Heart right ventricle (tissue), 16 donors: ENCODE measurements at regions not wholly inside any gene's neighbourhood (a gene's known extent, or its start where the extent isn't known, plus 50 kb on each side); places are given as distances from the start of the nearest gene placed in this dataset.

Experiments
- ATAC-seq, 8 donors: fragments of 200-7000 bp; cut with Tn5 transposase; one replicate each; pipeline ENCODE4 v1.9.1; 2020; ENCODE audit warnings: mild to moderate bottlenecking in 8 of 8, moderate library complexity in 8 of 8, moderate number of reproducible peaks in 1 of 8
- DNase-seq, 2 donors: peaks; one replicate each; pipeline ENCODE4 v3.0.0-alpha.2; 2020
- H3K27ac ChIP-seq, 10 donors: fragments of 200-600 bp; sonication (generic) in 2 of 10; one replicate each; pipeline versions ENCODE4 v1.5.0 to v1.8.0; 2020 to 2022; ENCODE audit warnings: mild to moderate bottlenecking in 3 of 10
- H3K27me3 ChIP-seq, 7 donors: fragments of 200-600 bp; one replicate each; pipeline ENCODE4 v1.8.0; 2021 to 2022; ENCODE audit warnings: mild to moderate bottlenecking in 2 of 7
- H3K36me3 ChIP-seq, 9 donors: fragments of 200-600 bp; sonication (generic) in 1 of 9; one replicate each; pipeline versions ENCODE4 v1.5.0 to v1.8.0; 2020 to 2022; ENCODE audit warnings: mild to moderate bottlenecking in 2 of 9
- H3K4me1 ChIP-seq, 9 donors: fragments of 200-600 bp; sonication (generic) in 1 of 9; one replicate each; pipeline versions ENCODE4 v1.5.0 to v1.8.0; 2020 to 2022; ENCODE audit warnings: mild to moderate bottlenecking in 4 of 9
- H3K4me3 ChIP-seq, 10 donors: fragments of 200-600 bp; sonication (generic) in 2 of 10; one replicate each; pipeline versions ENCODE4 v1.5.0 to v1.8.0; 2020 to 2022; ENCODE audit warnings: mild to moderate bottlenecking in 7 of 10, moderate library complexity in 2 of 10
- H3K9me3 ChIP-seq, 11 donors: fragments of 200-600 bp in 10 of 11; sonication (generic) in 2 of 11; one replicate each; pipeline versions ENCODE4 v1.5.0 to v1.8.0; 2013 to 2022; ENCODE audit warnings: mild to moderate bottlenecking in 2 of 11, control low read depth in 1 of 11, moderate library complexity in 1 of 11
- WGBS, 2 donors: extraction: QIAGEN DNeasy Blood & Tissue Kit; methylation state at CpG; one replicate each; pipeline ENCODE4 v1.1.7; 2013; ENCODE audit warnings: inconsistent platforms in 1 of 2; 5-methylcytosine and 5-hydroxymethylcytosine counted together
- intact Hi-C, 10 donors: fragments of 100-400 bp; cut with DNase I; formaldehyde crosslinking; loops; one replicate each; pipeline versions ENCODE4 v1.11.1 to v1.14.2; 2022
- TF ChIP-seq, protein P1 (sequence below), 9 donors: fragments of 200-600 bp; sonication (generic) in 2 of 9; IDR thresholded peaks; one replicate each; pipeline versions ENCODE4 v1.5.0 to v1.8.0; 2021 to 2022; ENCODE audit warnings: antibody characterized with exemption in 9 of 9, mild to moderate bottlenecking in 5 of 9, moderate library complexity in 1 of 9
- donor health status: Arrhythmogenic right ventricular cardiomyopathy.
- donor health status: ischemic (EF 13 %, LVEDD 7.1; RV severe dilation, severe dysfunction).
- donor health status: healthy with polysubstance abuse.
- donor health status: DM: no; HTN: yes; CAD: no.
- donor health status: DM: no; HTN: no; CAD: no.
- donor health status: ischemic (EF 25% LVEDD 6.9; RV normal size, moderate dysfunction).
- donor health status: ischemic (EF 25% LVEDD 5.7; RV mildly dilated, moderate dysfunction).
- donor health status: healthy.
- donor health status: DM: yes; HTN: yes; CAD: no.
- donor health status: Ischemic cardiomyopathy.
- donor health status: ischemic (EF 35%, LVEDD 5.7; RV mildly dilated, moderate dysfunction).
- donor health status: nonischemic (EF 11% LVEDD 7.7; RV severe dilation, severe dysfunction).
- donor health status: DM: yes; HTN: yes; CAD: no.
- donor health status: PGD.
- donor health status: ischemic (EF 29% LVEDD 5.4; RV normal size, mild dysfunction).
- donor health status: nonischemic (EF 23%, LVEDD 6.1; RV moderate dilation, normal function).

- ATAC-seq = no peak
- DNase-seq = no peak
- intact Hi-C loops = no loop called here
- no peak overlapping the region for H3K27ac ChIP-seq
- peaks cover 0 to under 1% (median 0%) of the 10 kb centered on the region in 11 donors for H3K9me3 ChIP-seq
- H3K36me3 ChIP-seq = no peaks in the 10 kb centered on the region
- TF ChIP-seq, protein P1, sequence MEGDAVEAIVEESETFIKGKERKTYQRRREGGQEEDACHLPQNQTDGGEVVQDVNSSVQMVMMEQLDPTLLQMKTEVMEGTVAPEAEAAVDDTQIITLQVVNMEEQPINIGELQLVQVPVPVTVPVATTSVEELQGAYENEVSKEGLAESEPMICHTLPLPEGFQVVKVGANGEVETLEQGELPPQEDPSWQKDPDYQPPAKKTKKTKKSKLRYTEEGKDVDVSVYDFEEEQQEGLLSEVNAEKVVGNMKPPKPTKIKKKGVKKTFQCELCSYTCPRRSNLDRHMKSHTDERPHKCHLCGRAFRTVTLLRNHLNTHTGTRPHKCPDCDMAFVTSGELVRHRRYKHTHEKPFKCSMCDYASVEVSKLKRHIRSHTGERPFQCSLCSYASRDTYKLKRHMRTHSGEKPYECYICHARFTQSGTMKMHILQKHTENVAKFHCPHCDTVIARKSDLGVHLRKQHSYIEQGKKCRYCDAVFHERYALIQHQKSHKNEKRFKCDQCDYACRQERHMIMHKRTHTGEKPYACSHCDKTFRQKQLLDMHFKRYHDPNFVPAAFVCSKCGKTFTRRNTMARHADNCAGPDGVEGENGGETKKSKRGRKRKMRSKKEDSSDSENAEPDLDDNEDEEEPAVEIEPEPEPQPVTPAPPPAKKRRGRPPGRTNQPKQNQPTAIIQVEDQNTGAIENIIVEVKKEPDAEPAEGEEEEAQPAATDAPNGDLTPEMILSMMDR (IDR thresholded peaks at IDR 0.05) = no peak
- no peaks in the 10 kb centered on the region for H3K4me1 ChIP-seq
- WGBS, 2 donors = 92 to 97% methylated on average over 8 of the region's 8 CpGs
- H3K27me3 ChIP-seq = peaks cover 0 to 5% (median 0%) of the 10 kb centered on the region in 7 donors
- H3K4me3 ChIP-seq = no peak overlapping the region
Measured at GRCh38 chr2:47682216-47682749, 100.7 kb upstream of the MSH6 start.

DNA sequence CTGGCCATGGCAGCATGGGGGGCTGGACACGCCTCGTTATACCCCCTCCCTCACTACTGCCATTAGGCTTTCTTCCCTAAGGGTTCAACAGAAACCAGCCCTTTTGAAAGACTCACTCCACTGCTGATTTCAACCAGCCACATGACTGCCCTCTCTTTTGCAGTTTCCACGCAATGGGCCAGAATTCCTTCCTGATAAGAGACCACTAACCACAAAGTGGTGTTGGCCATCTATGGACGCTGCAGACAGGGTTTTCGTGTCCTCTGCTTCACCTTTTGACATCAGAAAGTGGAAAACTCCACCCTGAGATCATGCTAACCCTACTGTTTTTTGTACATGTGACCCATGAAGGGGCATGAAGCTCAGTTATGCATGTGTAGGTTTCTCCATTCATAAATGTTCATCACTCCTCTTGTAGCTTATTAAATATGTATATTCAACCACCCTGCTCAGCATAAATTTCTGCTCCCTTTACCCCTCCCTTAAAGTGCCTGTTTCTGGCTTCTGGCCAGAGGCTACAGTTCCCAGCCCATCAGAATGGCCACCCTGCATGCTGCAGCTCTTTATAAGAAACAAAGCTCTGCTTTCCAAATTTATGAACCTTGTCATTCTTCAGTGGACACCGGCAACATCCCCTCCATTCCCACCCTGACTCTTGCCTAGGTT lies 105.6 kb upstream of the KCNK12 start:
- H3K4me3 ChIP-seq = no peak overlapping the region
- intact Hi-C loops = no loop called here
- 71 to 76% methylated on average over 6 of the region's 6 CpGs for WGBS, 2 donors

DNA sequence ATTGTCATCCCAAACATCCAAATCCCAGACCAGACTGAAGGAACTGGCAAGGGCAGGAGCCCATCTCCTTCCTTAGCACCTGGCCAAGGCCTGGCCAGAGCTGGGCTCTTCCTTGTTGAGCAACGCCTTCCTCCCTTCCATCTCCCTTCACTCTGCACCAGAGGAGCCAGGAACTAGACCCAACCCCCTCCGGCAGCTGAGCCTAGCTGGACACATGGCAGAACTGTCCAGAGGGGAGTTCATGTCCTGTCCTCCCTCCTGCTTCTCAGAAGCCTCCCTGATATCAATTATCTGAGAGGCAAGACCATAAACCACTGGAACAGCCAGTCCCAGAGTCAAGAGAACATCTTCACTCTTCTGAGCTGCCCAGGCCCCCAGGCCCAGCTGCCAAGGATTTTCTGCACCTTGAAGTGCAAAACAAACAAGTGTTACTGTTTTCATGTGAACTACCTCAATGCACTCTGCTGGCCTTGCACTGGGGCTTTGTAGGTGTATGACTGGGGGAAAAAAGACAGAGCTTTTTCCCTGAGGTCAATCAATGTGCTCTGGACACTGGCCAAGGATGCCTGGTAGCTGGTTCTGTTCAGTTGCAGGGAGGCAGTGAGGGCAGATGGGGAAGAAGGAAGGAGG lies 104.5 kb upstream of the KCNK12 start:
- intact Hi-C loops = no loop called here
- Histone ChIP-seq H3K4me1 (no peaks in the 10 kb centered on the region), H3K4me3 (no peak overlapping the region), H3K27me3 (peaks cover 0 to 5% (median 0%) of the 10 kb centered on the region in 7 donors), H3K27ac (no peak overlapping the region), H3K9me3 (no peaks in the 10 kb centered on the region), H3K36me3 (no peaks in the 10 kb centered on the region)
- 71 to 73% methylated on average over 2 of the region's 2 CpGs for WGBS, 2 donors
- TF ChIP-seq, protein P1 (IDR thresholded peaks at IDR 0.05) = no peak
- ATAC-seq = no peak
- DNase-seq = no peak

More for the DNA sequence above, 105.6 kb upstream of the KCNK12 start:
- H3K36me3 ChIP-seq = no peaks in the 10 kb centered on the region
- H3K27ac ChIP-seq = no peak overlapping the region
- TF ChIP-seq, protein P1 (IDR thresholded peaks at IDR 0.05) = no peak
- ATAC-seq (no peak), DNase-seq (no peak)
- no peaks in the 10 kb centered on the region for H3K4me1 ChIP-seq
- peaks cover 0 to 5% (median 0%) of the 10 kb centered on the region in 7 donors for H3K27me3 ChIP-seq
- H3K9me3 ChIP-seq = no peaks in the 10 kb centered on the region

GRCh38 chr2:47666332-47666731 lies 95.5 kb upstream of the KCNK12 start:
- Histone ChIP-seq H3K27ac (no peak overlapping the region), H3K27me3 (no peaks in the 10 kb centered on the region), H3K9me3 (no peaks in the 10 kb centered on the region), H3K4me1 (no peaks in the 10 kb centered on the region), H3K36me3 (no peaks in the 10 kb centered on the region), H3K4me3 (no peak overlapping the region)
- ATAC-seq (no peak), DNase-seq (no peak)
- intact Hi-C loops = no loop called here
- TF ChIP-seq, protein P1 (IDR thresholded peaks at IDR 0.05) = no peak
